ENCODE measurements at regions not wholly inside any gene's neighbourhood (a gene's known extent, or its start where the extent isn't known, plus 50 kb on each side); places are given as distances from the start of the nearest gene placed in this dataset.

DNA sequence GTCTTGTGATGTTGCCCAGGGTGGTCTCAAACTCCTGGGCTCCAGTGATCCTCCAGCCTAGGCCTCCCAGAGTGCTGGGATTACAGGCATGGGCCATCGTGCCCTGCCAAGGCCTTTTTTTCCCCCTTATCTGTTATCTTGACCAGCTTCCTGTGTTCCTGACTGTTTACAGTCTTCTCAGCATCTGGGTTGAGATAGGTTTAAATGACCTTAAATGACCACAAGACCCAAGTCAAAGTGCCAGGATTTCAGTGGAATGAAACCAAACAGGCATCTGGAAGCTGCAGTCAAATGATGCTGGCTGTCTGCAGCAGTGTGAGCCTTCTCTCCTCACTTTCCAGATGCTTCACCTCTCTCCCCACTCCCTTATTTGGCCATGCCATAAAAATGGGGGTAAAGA is 114.2 kb upstream of the CLDN10 start:
- H3K27ac ChIP-seq (ENCODE audit: low read depth, low read length) = no peak overlapping the region
- H3K9ac ChIP-seq (ENCODE audit: low read length) = no peak overlapping the region
- H3K4me1 ChIP-seq (ENCODE audit: control insufficient read depth, insufficient read depth, low read length) = no peaks in the 10 kb centered on the region
- H3K27me3 ChIP-seq (ENCODE audit: control insufficient read depth, insufficient read depth, low read length) = no peaks in the 10 kb centered on the region
- H3K4me3 ChIP-seq (ENCODE audit: low read length) = no peak overlapping the region
- no peaks in the 10 kb centered on the region for H3K36me3 ChIP-seq (ENCODE audit: control insufficient read depth, insufficient read depth, low read length)

DNA sequence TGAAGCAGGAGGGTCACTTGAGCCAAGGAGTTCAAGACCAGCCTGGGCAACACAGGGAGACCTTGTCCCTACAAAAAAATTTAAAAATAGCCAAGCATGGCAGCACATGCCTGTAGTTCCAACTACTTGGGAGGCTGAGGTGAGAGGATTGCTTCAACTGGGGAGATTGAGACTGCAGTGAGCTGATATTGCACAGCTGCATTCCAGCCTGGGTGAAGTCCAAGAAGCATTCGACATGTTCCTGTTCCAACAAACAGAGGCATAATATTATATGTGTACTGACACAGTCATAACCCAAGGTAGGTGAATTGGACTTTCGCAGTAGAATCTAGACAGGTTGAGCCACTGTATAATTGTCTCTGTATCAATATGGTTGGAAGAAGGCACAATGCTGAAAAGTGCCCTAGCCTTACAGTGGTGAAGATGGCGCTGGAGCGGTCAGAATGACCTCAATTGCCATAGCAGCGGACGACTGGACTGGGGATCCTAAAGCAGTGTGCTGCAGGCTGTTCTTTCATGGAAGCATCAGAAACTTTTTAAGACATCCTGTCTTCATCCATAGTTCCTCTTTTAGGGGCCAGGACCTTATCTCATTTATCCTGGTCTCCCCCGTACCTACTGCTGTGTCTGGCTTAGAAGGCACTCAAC is 112.0 kb upstream of the CLDN10 start:
- no peak overlapping the region for H3K4me3 ChIP-seq (ENCODE audit: low read length)
- no peaks in the 10 kb centered on the region for H3K4me1 ChIP-seq (ENCODE audit: control insufficient read depth, insufficient read depth, low read length)
- H3K27ac ChIP-seq (ENCODE audit: low read depth, low read length) = no peak overlapping the region

DNA sequence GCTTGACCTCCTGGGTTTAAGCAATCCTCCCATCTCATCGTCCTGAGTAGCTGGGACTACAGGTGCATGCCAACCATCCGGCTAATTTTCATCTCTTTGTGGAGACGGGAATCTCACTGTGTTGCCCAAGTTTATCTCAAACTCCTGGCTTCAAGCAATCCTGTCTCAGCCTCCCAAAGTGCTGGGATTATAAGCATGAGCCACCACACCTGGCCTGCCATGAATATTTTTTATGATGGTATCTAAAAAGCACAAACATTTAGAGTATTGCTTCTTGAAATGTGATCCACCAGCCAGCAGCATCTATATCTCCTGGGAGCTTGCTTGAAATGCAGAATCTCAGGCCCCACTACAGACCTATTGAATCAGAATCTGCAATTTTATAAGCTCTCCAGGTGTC is 111.2 kb upstream of the CLDN10 start:
- Histone ChIP-seq H3K27ac (ENCODE audit: low read depth, low read length) (no peak overlapping the region), H3K4me3 (ENCODE audit: low read length) (no peak overlapping the region), H3K36me3 (ENCODE audit: control insufficient read depth, insufficient read depth, low read length) (no peaks in the 10 kb centered on the region), H3K27me3 (ENCODE audit: control insufficient read depth, insufficient read depth, low read length) (no peaks in the 10 kb centered on the region), H3K9ac (ENCODE audit: low read length) (no peak overlapping the region), H3K4me1 (ENCODE audit: control insufficient read depth, insufficient read depth, low read length) (no peaks in the 10 kb centered on the region)

More for the DNA sequence above, 112.0 kb upstream of the CLDN10 start:
- H3K36me3 ChIP-seq (ENCODE audit: control insufficient read depth, insufficient read depth, low read length) = no peaks in the 10 kb centered on the region
- no peaks in the 10 kb centered on the region for H3K27me3 ChIP-seq (ENCODE audit: control insufficient read depth, insufficient read depth, low read length)
- no peak overlapping the region for H3K9ac ChIP-seq (ENCODE audit: low read length)

DNA sequence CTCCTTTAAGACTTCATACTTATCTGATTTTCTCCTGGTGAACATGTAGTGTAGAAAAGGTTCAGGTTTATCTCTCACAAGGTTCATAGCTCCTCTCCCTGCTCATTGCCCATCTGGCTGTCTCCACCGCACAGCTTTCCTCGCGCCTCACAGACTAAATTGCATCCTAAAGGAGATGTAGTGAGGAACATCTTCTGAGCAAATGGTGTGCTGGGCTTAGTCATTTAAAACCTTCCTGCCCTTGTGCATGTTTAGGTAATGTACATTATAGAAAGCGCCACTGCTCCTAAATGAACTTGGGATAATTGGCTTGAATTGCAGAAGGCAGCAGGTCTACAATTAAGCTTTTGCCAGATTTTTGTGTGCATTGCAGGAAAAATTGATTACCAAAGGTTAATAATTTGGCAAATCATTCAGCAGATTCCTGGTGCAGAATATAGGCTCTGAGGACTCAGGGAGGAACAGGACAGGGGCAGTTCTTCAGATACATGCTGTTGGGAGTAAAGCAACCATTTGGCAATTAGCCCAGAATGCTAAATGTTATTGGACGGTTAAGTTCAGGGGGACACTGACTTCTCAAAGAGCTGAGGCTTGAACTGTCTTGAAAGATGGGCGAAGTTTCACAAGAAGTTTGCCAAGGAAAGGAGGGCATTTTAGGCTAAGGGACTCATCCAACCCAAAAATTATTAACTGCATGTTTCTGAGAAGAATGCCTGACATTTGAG is 108.4 kb upstream of the CLDN10 start:
- H3K27me3 ChIP-seq (ENCODE audit: control insufficient read depth, insufficient read depth, low read length) = no peaks in the 10 kb centered on the region
- H3K9ac ChIP-seq (ENCODE audit: low read length) = no peak overlapping the region
- no peak overlapping the region for H3K4me3 ChIP-seq (ENCODE audit: low read length)
- no peaks in the 10 kb centered on the region for H3K36me3 ChIP-seq (ENCODE audit: control insufficient read depth, insufficient read depth, low read length)
- no peak overlapping the region for H3K27ac ChIP-seq (ENCODE audit: low read depth, low read length)
- no peaks in the 10 kb centered on the region for H3K4me1 ChIP-seq (ENCODE audit: control insufficient read depth, insufficient read depth, low read length)

DNA sequence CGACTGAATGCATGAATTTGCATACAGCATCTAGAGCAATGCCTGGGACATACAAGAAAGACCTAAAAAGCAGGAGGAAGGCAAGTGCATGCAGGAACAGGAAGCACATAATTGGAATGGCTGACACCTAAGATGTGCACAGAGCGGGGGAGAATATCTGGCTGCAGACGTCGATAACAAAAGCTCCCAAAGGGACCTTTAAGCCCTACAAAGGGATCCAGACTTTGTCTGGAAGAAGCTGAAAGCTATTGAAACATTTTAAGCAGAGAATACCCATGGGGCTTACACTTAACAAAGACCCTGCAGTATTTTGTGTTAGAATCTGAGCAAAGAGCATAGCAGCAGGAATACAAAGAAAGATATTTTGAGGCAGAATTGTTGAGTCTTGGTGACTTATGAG is 107.4 kb upstream of the CLDN10 start:
- Histone ChIP-seq H3K36me3 (ENCODE audit: control insufficient read depth, insufficient read depth, low read length) (no peaks in the 10 kb centered on the region), H3K27me3 (ENCODE audit: control insufficient read depth, insufficient read depth, low read length) (no peaks in the 10 kb centered on the region), H3K27ac (ENCODE audit: low read depth, low read length) (no peak overlapping the region), H3K4me1 (ENCODE audit: control insufficient read depth, insufficient read depth, low read length) (no peaks in the 10 kb centered on the region), H3K4me3 (ENCODE audit: low read length) (no peak overlapping the region), H3K9ac (ENCODE audit: low read length) (no peak overlapping the region)

DNA sequence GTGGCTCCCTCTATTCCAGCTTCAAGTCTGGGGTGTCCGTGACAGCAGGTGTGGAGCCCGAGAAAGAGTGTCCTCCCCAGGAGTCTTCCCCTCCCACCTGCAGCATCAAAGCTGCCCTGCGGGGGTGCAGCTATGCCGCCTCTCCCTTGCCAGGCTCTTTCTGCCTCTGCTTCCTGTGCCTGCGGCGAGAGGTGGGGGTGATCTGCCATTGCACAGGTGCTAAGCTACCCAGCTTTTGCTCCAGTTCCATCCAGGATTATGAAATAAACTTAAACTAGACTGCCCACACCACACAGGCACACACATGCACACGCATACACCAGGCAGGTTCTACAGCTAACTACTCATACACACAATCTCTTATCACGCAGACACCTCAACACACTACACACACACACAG is 104.7 kb upstream of the CLDN10 start:
- Histone ChIP-seq H3K27ac (ENCODE audit: low read depth, low read length) (no peak overlapping the region), H3K4me1 (ENCODE audit: control insufficient read depth, insufficient read depth, low read length) (no peaks in the 10 kb centered on the region), H3K27me3 (ENCODE audit: control insufficient read depth, insufficient read depth, low read length) (no peaks in the 10 kb centered on the region), H3K4me3 (ENCODE audit: low read length) (no peak overlapping the region), H3K36me3 (ENCODE audit: control insufficient read depth, insufficient read depth, low read length) (no peaks in the 10 kb centered on the region), H3K9ac (ENCODE audit: low read length) (no peak overlapping the region)

DNA sequence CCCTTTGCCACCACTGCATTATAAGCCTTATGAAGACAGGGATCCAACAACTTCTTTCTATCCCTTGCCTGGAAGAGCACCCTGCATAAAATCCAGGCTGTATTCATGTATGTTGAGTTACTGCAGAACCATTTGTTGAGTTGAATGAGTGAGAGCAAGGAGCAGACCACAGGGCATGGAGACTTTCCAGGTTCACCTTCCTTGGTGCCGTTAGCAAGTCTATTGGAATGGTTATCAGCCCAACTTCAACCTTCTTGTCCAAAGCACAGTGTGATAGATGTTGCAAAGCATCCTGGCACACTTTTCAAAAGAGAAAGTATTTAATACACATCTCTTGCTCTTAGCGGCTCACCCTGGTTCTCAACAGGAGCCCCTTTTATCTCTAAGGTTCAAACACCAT is 100.9 kb upstream of the CLDN10 start:
- H3K4me3 ChIP-seq (ENCODE audit: low read length) = no peak overlapping the region
- H3K27ac ChIP-seq (ENCODE audit: low read depth, low read length) = no peak overlapping the region
- no peaks in the 10 kb centered on the region for H3K4me1 ChIP-seq (ENCODE audit: control insufficient read depth, insufficient read depth, low read length)
- H3K9ac ChIP-seq (ENCODE audit: low read length) = no peak overlapping the region
- no peaks in the 10 kb centered on the region for H3K36me3 ChIP-seq (ENCODE audit: control insufficient read depth, insufficient read depth, low read length)
- no peaks in the 10 kb centered on the region for H3K27me3 ChIP-seq (ENCODE audit: control insufficient read depth, insufficient read depth, low read length)

DNA sequence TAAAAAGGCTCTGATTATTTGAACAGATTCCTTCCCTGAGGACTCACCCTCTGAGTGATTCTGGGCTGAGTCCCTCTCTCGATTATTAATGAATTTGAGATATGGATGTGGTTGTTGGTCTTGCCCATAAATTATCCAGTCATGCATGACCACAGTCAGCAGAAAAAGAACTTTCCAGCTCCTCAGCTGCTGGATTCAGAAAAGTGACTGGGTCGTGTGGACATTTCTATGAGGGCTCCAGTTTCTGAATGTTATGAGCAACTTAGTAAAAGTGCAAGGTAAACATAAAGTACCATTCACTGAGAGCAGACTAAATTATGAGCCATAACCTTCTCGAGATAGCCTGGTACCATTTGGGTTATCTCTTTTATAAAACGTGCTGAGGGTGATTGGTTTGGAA is 100.1 kb upstream of the CLDN10 start:
- Histone ChIP-seq H3K9ac (ENCODE audit: low read length) (no peak overlapping the region), H3K4me1 (ENCODE audit: control insufficient read depth, insufficient read depth, low read length) (no peaks in the 10 kb centered on the region), H3K27me3 (ENCODE audit: control insufficient read depth, insufficient read depth, low read length) (no peaks in the 10 kb centered on the region), H3K4me3 (ENCODE audit: low read length) (no peak overlapping the region), H3K27ac (ENCODE audit: low read depth, low read length) (no peak overlapping the region), H3K36me3 (ENCODE audit: control insufficient read depth, insufficient read depth, low read length) (no peaks in the 10 kb centered on the region)

DNA sequence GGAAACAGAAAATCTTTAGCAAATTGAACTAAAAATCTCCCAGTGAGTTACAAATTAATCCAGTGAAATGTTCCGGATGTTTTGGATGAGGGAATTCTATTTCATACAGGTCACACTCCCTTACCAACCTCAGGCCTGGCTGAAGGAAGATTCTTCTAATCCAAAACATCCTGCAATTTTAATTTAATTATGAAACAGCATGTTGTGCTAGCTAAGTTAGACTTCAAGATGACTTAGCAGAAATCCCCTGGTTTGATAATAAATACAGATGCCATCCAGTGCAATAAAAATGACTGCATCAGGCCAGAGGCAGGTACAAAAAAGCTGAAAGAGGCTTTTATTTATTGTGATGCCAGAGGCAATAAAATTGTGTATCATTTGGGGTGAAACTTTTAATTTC is 96.7 kb upstream of the CLDN10 start:
- Histone ChIP-seq H3K4me1 (ENCODE audit: control insufficient read depth, insufficient read depth, low read length) (no peaks in the 10 kb centered on the region), H3K27ac (ENCODE audit: low read depth, low read length) (no peak overlapping the region), H3K9ac (ENCODE audit: low read length) (no peak overlapping the region), H3K27me3 (ENCODE audit: control insufficient read depth, insufficient read depth, low read length) (no peaks in the 10 kb centered on the region), H3K36me3 (ENCODE audit: control insufficient read depth, insufficient read depth, low read length) (no peaks in the 10 kb centered on the region), H3K4me3 (ENCODE audit: low read length) (no peak overlapping the region)

DNA sequence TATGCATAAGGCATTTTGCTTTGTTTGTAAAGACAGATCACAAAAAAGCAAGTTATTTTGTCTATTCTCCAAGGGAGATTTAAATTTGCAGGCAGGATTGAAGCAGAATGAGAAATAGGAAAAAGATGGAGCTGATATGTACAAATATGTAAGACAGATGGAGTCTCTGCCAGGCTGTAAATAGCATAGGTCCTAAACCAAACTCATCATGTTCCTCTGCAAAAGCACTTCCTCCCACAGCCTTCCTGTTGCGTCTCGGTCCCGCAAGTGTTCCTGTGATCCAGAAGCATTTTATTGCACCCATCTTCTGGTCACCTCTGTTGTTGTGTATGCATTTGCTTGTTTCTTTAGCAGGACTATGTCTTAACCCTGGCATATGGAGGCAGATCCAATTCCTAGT is 95.7 kb upstream of the CLDN10 start:
- Histone ChIP-seq H3K36me3 (ENCODE audit: control insufficient read depth, insufficient read depth, low read length) (no peaks in the 10 kb centered on the region), H3K27ac (ENCODE audit: low read depth, low read length) (no peak overlapping the region), H3K4me1 (ENCODE audit: control insufficient read depth, insufficient read depth, low read length) (no peaks in the 10 kb centered on the region), H3K27me3 (ENCODE audit: control insufficient read depth, insufficient read depth, low read length) (no peaks in the 10 kb centered on the region), H3K9ac (ENCODE audit: low read length) (no peak overlapping the region), H3K4me3 (ENCODE audit: low read length) (no peak overlapping the region)

DNA sequence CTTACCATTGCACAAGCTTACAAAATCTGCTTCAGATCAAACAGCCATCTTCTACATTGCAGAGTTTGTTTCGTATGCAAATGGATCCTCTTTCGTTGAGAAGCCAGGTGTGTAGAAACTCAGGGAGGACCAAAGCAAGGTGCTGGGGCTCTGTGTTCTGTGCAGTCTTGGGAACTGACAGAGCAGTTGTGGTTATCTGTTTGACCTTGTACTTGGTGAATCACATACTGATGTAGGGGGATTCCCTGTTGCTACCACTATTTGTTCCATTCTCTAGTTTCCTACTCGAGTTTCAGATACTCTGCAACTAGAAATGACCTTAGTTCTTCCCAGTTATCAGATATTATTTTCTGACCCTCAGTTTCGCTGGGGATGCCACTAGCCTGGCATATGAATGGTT is 95.2 kb upstream of the CLDN10 start:
- Histone ChIP-seq H3K27ac (ENCODE audit: low read depth, low read length) (no peak overlapping the region), H3K4me3 (ENCODE audit: low read length) (no peak overlapping the region), H3K4me1 (ENCODE audit: control insufficient read depth, insufficient read depth, low read length) (no peaks in the 10 kb centered on the region), H3K9ac (ENCODE audit: low read length) (no peak overlapping the region), H3K27me3 (ENCODE audit: control insufficient read depth, insufficient read depth, low read length) (no peaks in the 10 kb centered on the region), H3K36me3 (ENCODE audit: control insufficient read depth, insufficient read depth, low read length) (no peaks in the 10 kb centered on the region)

DNA sequence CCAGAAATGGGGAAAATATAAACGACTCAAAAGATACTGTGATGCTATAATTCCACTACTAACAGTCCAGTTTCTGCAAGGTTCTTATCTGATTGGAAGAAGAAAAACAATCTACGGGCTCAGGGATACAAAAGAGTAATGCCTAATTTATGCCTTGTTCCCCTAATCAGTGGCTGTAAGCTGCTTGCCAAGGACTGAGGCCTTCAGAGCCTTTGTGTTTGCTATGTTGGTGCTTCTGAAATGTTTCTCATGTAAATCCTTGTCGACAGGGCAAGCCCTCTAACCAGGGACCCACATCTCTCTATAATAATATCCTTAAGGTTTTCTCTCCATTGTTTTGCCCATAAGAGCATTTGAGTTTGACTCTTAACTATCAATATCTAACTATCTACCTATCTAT is 89.7 kb upstream of the CLDN10 start:
- Histone ChIP-seq H3K36me3 (ENCODE audit: control insufficient read depth, insufficient read depth, low read length) (no peaks in the 10 kb centered on the region), H3K4me1 (ENCODE audit: control insufficient read depth, insufficient read depth, low read length) (no peaks in the 10 kb centered on the region), H3K4me3 (ENCODE audit: low read length) (no peak overlapping the region), H3K27me3 (ENCODE audit: control insufficient read depth, insufficient read depth, low read length) (no peaks in the 10 kb centered on the region), H3K9ac (ENCODE audit: low read length) (no peak overlapping the region), H3K27ac (ENCODE audit: low read depth, low read length) (no peak overlapping the region)

DNA sequence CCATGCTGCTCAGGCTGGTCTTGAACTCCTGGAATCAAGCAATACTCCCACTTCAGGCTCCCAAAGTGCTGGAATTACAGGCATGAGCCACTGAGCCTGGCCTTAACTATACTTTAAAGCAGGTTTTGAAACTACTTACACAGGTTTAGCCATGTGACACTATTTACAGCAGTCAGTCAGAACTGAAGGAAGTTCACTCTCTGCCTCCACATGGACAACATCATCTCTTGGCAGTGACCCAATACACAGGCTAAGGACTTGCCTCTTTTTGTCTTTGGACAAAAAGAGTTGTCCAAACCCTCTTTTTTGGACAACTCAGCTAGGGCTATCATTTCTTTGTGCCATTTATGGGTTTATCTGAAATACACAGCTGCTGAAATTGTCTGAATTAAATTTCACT is 89.0 kb upstream of the CLDN10 start:
- Histone ChIP-seq H3K9ac (ENCODE audit: low read length) (no peak overlapping the region), H3K27me3 (ENCODE audit: control insufficient read depth, insufficient read depth, low read length) (no peaks in the 10 kb centered on the region), H3K36me3 (ENCODE audit: control insufficient read depth, insufficient read depth, low read length) (no peaks in the 10 kb centered on the region), H3K4me1 (ENCODE audit: control insufficient read depth, insufficient read depth, low read length) (no peaks in the 10 kb centered on the region), H3K4me3 (ENCODE audit: low read length) (no peak overlapping the region), H3K27ac (ENCODE audit: low read depth, low read length) (no peak overlapping the region)
